ENCODE measurements at regions not wholly inside any gene's neighbourhood (a gene's known extent, or its start where the extent isn't known, plus 50 kb on each side); places are given as distances from the start of the nearest gene placed in this dataset.
"Not testable (repeated sequence)": the region's sequence is repeated elsewhere in the genome, so short reads cannot be mapped to it uniquely, and the experiment has no call there.

DNA sequence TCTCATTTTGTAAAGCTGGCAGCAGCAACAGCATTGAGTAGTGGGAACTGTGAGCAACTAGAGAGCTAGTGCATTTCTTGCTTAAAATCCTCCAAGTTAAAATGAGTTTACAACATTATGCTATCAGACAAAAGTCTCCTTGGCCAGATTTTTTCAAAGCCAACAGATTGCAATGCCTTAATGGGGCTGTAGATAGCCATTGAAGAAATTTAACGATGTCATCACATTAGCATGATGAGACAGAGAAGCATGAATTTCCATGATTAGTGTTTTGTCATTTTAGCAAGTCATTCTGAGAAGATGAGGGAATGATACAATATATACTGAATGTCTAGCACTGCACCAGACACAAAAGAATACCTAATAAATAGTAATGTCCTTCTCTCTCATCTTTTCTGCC lies 307.5 kb upstream of the REG3G start:
- no peak for DNase-seq (ENCODE audit: low spot score)

DNA sequence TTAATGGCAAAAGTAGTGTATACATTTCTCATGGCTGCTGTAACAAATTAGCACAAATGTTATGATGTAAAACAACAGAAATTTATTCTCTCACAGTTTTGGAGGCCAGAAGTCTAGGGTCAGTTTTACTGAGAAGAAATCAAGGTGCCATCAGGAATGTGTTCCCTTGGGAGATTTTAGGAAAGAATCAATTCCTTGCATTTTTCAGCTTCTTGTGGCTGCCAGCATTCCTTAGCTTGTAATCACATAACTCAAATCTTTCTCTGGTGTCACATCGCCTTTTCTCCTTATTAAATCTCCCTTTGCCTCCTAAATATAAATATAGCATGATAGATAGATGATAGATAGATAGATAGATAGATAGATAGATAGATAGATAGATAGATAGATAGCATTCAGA lies 307.0 kb upstream of the REG3G start:
- DNase-seq (ENCODE audit: low spot score): no peak

GRCh38 chr2:78721355-78722033 lies 304.0 kb upstream of the REG3G start:
- DNase-seq (ENCODE audit: low spot score): no peak

- DNase-seq (ENCODE audit: low spot score): no peak
These were observed 291.3 kb upstream of the REG3G start for GRCh38 chr2:78734221-78734620.

DNA sequence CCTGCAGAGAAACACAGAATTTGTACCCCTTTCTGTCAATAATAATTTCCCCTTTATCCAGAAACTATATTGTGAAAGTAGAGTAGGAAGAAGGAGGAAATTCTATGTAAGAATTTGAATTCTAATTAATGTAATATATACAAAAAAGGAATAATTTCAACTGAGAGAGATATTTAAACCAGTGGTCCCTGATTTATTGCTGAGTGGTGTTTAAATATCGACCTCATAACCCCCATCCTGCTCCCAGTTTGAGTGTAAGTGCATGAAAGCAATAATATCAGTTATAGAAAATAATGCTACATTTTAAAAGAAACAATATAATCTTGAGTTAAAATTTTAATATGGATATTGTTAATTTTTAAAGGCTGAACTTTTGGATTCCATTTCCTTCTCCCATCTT lies 286.2 kb upstream of the REG3G start:
- no peak for DNase-seq (ENCODE audit: low spot score)

- DNase-seq (ENCODE audit: low spot score): no peak
These were observed 275.9 kb upstream of the REG3G start for GRCh38 chr2:78749638-78750037.

- no peak for DNase-seq (ENCODE audit: low spot score)
These were observed 275.3 kb upstream of the REG3G start for GRCh38 chr2:78750219-78750618.

DNA sequence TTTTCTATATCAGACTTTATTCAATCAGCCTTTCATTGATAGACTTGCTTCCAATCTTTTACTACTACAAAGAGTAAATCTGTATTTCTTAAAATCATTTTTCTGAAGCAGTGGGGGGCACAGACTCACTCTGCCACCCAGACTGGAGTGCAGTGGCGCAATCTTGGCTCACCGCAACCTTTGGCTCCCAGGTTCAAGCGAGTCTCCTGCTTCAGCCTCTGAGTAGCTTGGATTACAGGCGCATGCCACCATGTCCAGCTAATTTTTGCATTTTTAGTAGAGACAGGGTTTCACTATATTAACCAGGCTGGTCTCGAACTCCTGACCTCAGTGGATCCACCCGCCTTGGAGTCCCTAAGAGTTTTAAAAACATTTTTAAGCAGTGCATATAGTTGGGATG lies 270.6 kb upstream of the REG3G start:
- no peak for DNase-seq (ENCODE audit: low spot score)

- DNase-seq (ENCODE audit: low spot score): no peak
These were observed 268.3 kb upstream of the REG3G start for GRCh38 chr2:78757191-78757590.

GRCh38 chr2:78757640-78758039 lies 267.9 kb upstream of the REG3G start:
- no peak for DNase-seq (ENCODE audit: low spot score)

DNA sequence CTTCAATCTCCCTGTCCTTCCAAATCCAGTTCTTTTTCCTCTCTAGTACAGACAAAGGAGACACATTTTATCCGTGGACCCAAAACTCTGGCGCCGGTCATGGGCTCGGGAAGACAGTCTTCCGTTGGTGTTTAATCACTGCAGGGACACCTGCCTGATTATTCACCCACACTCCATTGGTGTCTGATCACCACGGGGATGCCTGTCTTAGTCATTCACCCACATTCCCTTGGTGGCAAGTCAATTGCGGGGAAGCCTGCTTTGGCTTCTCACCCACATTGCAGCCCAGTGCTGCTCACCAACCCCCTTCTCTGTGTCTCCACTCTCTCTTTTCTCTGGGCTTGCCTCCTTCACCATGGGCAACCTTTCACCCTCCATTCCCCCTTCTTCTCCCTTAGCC lies 266.7 kb upstream of the REG3G start:
- DNase-seq (ENCODE audit: low spot score): not testable (repeated sequence)

GRCh38 chr2:78766459-78766858 lies 259.0 kb upstream of the REG3G start:
- no peak for DNase-seq (ENCODE audit: low spot score)

DNA sequence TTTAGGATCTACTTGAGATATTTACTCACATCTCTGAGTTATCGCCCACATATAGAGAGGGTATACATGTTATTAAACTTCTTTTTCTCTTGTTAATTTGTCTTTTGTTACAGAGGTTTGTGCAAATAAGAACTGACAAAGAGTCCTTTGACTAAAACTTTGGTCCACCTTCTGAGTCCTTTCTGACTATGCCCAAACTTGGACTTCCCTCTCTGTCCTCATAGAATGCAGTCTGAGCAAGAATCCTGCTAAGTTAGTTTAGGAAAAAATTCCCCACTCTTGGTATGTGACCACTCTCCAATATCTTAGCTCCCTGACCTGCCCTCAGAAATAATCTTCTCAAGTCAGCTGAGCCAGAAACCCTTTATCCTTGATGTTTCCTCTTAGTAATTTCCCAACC lies 257.5 kb upstream of the REG3G start:
- no peak for DNase-seq (ENCODE audit: low spot score)

GRCh38 chr2:78775291-78775690 lies 250.2 kb upstream of the REG3G start:
- no peak for DNase-seq (ENCODE audit: low spot score)

DNA sequence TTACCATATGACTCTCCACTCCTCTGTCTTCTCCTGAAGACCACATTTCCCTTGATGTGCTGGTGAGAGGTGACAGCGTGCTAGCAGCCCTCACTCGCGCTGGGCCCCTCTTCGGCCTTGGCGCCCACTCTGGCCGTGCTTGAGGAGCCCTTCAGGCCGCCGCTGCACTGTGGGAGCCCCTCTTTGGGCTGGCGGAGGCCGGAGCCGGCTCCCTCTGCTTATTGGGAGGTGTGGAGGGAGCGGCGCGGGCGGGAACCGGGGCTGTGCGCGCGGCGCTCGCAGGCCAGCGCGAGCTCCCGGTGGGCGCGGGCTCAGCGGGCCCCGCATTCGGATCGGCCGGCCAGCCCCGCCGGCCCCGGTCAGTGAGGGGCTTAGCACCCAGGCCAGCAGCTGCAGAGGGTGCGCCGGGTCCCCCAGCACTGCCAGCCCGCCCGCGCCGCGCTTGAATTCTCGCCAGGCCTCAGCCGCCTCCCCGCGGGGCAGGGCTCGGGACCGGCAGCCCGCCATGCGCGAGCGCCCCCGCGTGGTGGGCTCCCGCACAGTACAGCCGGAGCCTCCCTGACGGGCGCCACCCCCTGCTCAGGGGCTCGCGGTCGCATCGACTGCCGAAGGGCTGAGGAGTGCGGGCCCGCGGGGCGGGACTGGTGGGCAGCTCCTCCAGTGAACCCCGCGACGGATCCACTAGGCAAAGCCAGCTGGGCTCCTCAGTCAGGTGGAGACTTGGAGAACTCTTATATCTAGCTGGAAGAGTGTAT lies 246.6 kb upstream of the REG3G start:
- DNase-seq (ENCODE audit: low spot score): no peak

GRCh38 chr2:78779761-78780160 lies 245.7 kb upstream of the REG3G start:
- DNase-seq (ENCODE audit: low spot score): no peak

DNA sequence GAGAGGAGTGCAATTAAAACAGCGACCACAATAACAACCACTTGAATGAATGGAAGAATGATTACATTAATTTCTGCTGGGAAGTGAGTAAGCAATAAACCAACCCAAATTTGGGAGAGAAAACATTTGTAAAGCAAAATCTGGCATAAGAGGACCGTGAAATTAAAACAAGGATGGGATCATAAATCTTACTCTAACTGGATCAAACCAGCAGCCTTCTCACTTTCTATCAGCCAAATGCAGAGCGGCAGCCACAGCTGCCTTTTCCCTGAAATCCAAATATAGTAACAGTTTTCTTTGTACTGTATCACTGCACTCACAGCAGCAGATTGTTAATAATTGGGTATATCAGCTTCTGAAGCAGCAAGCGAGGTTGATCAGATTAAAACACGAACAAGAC lies 245.2 kb upstream of the REG3G start:
- DNase-seq (ENCODE audit: low spot score): no peak

GRCh38 chr2:78780864-78781583 lies 244.5 kb upstream of the REG3G start:
- no peak for DNase-seq (ENCODE audit: low spot score)

GRCh38 chr2:78782196-78782595 lies 243.3 kb upstream of the REG3G start:
- DNase-seq (ENCODE audit: low spot score): no peak

DNA sequence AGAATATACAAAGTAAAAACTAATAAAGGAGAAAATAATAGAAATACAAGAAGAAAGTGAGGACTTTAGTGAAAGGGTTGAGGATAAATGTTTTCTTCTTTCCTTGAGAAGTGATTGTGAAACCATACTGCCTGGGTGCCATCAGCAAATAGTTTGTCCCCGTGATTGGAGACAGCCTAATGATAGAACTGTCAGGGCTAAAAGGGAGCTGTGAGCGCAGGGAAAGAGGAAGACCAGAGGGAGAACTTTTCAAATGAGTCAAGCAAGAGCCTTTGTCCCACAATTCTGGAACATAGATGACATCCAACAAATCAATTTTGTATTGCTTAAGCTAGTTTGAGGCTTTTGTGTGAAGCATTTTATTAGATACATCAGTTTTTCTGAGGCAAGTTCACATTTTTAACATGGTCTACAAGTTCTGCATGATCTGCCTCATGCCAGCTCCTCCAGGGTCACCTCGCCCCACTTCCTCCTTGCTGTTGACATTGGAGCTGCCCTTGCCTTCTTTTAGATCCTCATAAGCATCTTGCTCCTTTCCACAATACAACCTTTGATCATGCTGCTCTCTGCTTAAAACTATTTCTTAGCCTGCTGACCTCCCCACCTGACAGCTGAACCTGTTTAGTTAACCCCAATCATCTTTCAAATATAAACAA lies 213.4 kb upstream of the REG3G start:
- no peak for DNase-seq (ENCODE audit: low spot score)

- DNase-seq (ENCODE audit: low spot score): no peak
These were observed 211.0 kb upstream of the REG3G start for GRCh38 chr2:78814331-78814986.

- no peak for DNase-seq (ENCODE audit: low spot score)
These were observed 208.1 kb upstream of the REG3G start for GRCh38 chr2:78817430-78817829.

Data from hematopoietic multipotent progenitor cell treated with erythropoietin and hydrocortisone succinate and interleukin-3 and kit ligand, for 17 days (in vitro differentiated cells).